SHP77 (cell line): ENCODE measurements at regions not wholly inside any gene's neighbourhood (a gene's known extent, or its start where the extent isn't known, plus 50 kb on each side); places are given as distances from the start of the nearest gene placed in this dataset.
"Not testable (repeated sequence)": the region's sequence is repeated elsewhere in the genome, so short reads cannot be mapped to it uniquely, and the experiment has no call there.

Experiments used
- DNase-seq, 2 experiments: peaks; one replicate each; lab custom pipeline; 2025; lab: John Stamatoyannopoulos, UW

GRCh38 chr1:121443001-121443540 lies 258.3 kb downstream of the SRGAP2C start:
- DNase-seq = no peak

- DNase-seq = no peak
Observed at GRCh38 chr1:121444096-121444495, 259.3 kb downstream of the SRGAP2C start.

GRCh38 chr1:121445679-121446078 lies 260.9 kb downstream of the SRGAP2C start:
- no peak for DNase-seq

GRCh38 chr1:121447280-121447923 lies 262.6 kb downstream of the SRGAP2C start:
- DNase-seq = not testable (repeated sequence)

DNA sequence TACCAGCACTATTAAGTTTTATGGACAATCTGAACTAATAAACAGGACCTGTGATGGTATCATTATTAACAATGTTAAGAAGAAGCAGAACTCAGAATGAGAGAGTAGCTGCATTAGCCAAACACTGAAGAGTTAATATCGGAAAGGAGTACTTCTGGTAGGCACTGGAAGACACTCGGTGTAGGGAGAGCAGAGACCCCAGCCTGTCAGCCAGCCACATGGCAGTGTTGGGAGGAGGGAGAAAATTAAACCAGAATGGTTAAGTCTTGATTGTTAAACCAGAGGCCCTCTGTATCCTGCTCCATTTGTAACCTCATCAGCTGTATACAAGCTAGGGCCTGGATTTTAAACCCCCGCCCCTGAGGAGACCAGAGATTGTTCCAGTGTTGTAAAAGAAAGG lies 263.3 kb downstream of the SRGAP2C start:
- not testable (repeated sequence) for DNase-seq

- DNase-seq = no peak
Observed at GRCh38 chr1:121448851-121449250, 264.1 kb downstream of the SRGAP2C start.

- DNase-seq = no peak
Observed at GRCh38 chr1:121452484-121452883, 267.7 kb downstream of the SRGAP2C start.

- DNase-seq = no peak
Observed at GRCh38 chr1:121458291-121459048, 273.7 kb downstream of the SRGAP2C start.

GRCh38 chr1:121459235-121459634 lies 274.5 kb downstream of the SRGAP2C start:
- no peak for DNase-seq

DNA sequence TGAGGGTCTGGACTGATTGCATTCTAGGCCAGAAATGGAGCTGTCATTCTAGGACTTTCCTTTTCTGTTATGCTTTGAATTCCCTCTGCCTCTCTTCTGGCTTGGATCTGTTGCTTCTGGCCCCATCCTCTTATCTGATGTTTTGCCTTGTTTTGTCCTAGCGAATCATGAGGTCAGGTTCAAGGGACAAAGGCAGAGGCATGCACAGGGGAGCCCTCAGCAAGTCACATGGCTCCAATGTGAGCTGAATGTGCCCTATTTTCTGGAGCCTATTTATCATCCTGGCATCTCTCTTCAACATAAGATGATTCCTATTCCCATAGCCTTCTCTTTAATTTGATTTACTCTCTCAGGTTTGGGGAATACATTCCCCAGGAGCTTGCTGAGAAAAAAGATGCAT lies 284.6 kb downstream of the SRGAP2C start:
- DNase-seq = not testable (repeated sequence)

- not testable (repeated sequence) for DNase-seq
Observed at GRCh38 chr1:121470401-121470800, 285.6 kb downstream of the SRGAP2C start.

- DNase-seq = no peak
Observed at GRCh38 chr1:121471523-121471922, 286.7 kb downstream of the SRGAP2C start.

DNA sequence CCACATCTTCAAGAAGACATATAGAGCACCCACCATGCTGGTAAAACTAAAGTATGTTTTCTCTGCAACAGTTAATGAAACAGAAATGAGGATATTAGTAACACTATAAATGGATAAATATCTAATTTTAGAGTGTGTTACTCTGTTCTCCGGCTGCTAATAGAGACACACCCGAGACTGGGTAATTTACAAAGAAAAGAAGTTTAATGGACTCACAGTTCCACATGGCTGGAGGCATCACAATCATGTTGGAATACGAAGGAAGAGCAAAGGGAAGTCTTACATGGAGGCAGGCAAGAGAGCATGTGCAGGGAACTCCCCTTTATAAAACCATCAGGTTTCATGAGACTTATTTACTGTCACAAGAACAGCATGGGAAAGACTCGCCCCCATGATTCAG lies 287.2 kb downstream of the SRGAP2C start:
- no peak for DNase-seq

GRCh38 chr1:121483234-121483633 lies 298.5 kb downstream of the SRGAP2C start:
- no peak for DNase-seq

DNA sequence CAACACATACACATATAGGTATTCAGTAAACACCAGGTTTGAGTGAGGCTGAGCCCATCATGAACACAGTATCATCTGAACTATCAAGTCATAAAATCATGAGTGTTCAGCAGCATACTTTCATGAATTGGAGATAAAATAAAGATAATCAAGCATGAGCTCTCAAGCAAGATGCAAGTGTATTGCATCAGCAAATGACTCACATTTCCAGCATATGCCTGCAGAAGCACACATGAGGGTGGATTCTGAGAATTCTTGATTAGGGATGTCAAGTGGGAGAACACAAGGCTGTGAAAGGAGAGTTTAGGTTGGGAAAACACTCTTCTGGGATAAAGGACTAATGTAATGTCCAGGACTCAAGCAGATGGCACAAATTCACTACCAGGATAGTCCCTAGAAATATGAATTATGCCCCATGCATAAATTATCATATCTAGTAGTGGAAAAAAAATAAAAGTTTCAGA lies 299.2 kb downstream of the SRGAP2C start:
- DNase-seq = no peak

- DNase-seq = not testable (repeated sequence)
Observed at GRCh38 chr1:121494796-121495195, 310.0 kb downstream of the SRGAP2C start.

GRCh38 chr1:121511455-121511854 lies 326.7 kb downstream of the SRGAP2C start:
- DNase-seq = not testable (repeated sequence)

- DNase-seq = not testable (repeated sequence)
Observed at GRCh38 chr1:121511876-121512275, 327.1 kb downstream of the SRGAP2C start.

- DNase-seq = no peak
Observed at GRCh38 chr1:121515235-121515634, 330.5 kb downstream of the SRGAP2C start.

DNA sequence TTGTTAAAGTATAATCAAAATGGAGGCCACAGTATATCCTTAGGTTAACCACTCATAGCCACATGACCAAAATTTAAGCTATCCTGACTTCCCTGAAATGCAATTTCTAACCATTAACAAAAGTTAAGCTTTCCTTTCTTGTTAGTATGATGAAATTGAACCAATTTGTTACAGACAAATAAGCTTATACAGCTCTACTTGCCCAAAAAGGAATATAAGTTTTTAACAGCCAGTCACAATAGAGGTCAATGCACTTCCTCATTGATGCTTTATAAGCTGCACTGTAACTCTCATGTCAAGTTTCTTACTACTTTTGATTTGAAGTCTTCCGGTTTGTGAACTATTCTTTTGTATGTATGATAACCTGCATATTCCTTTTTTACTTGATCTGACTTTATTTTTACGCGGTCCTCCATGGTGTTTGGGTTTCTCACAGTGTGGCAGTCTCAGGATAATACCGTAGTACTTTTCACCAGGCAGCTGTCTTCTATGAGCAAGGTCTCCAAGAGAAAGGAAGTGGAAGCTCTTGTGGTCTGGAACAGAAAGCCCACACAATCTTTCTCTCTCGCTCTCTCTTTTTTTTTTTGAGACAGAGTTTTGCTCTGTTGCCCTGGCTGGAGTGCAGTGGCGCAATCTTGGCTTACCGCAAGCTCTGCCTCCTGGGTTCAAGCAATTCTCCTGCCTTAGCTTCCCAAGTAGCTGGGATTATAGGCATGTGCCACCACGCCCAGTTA lies 331.6 kb downstream of the SRGAP2C start:
- no peak for DNase-seq

- DNase-seq = no peak
Observed at GRCh38 chr1:121517586-121518230, 332.9 kb downstream of the SRGAP2C start.

GRCh38 chr1:121518726-121519041 lies 333.9 kb downstream of the SRGAP2C start:
- DNase-seq = no peak
